ENCODE measurements at regions not wholly inside any gene's neighbourhood (a gene's known extent, or its start where the extent isn't known, plus 50 kb on each side); places are given as distances from the start of the nearest gene placed in this dataset.
"Not testable (repeated sequence)": the region's sequence is repeated elsewhere in the genome, so short reads cannot be mapped to it uniquely, and the experiment has no call there.

DNA sequence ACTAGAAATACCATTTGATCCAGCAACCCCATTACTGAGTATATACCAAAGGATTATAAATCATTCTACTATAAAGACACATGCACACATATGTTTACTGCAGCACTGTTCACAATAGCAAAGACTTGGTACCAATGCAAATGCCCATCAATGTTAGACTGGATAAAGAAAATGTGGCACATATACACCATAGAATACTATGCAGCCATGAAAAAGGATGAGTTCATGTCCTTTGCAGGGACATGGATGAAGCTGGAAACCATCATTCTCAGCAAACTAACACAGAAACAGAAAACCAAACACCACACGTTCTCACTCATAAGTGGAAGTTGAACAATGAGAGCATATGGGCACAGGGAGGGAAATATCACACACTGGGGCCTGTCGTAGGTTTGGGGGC lies 106.0 kb downstream of the SPATA18 start:
- DNase-seq (ENCODE audit: low read depth), result not testable (repeated sequence)

DNA sequence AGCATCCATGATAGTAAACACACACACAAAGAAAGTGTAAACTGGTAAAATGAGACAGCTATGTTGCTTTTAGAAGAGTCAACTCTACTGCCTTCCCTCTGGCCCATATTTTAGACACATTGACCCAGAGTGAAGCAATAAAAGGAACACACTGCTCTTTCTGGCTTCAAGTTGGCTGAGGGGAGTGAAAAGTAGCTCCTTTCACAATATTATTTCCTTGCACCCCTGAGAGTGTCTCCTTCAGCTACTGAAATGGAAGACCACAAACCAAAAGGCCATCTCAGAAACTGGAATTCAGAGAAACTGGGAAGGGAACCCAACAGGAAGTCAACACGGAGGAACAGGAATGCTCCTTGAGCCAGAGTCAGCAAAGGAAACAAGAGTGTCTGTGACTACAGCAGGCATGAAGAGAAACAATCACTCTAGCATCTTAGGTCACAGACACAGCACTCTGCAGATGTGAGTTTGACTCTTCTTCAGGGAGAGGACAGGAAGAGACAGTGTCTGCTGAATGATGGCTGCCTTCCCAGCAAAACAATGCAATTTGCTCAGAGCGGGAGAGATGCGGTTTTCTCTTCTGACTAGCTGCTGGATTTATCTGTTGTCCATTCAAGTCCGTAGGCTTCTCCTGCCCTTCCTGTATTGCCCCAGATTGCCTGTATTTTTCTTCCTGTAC lies 106.7 kb downstream of the SPATA18 start:
- no peak for DNase-seq (ENCODE audit: low read depth)

DNA sequence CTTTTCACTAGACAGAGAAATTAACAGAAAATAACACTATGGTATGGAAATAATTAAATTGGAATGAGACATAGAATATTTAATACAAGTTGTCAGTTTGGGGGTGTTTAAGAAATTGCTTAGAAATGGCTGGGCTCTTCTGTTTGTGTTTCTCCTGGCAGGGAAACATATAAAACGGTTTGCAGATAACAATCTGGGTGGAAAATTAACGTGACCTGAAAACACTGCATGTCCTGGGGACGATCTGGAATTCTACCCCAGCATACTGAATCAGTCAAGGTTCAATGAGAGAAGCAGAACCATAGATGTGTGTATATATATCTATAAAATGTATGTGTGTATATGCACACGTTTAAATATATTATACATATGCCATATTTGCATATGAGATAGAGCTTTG lies 109.8 kb downstream of the SPATA18 start:
- no peak for DNase-seq (ENCODE audit: low read depth)

DNA sequence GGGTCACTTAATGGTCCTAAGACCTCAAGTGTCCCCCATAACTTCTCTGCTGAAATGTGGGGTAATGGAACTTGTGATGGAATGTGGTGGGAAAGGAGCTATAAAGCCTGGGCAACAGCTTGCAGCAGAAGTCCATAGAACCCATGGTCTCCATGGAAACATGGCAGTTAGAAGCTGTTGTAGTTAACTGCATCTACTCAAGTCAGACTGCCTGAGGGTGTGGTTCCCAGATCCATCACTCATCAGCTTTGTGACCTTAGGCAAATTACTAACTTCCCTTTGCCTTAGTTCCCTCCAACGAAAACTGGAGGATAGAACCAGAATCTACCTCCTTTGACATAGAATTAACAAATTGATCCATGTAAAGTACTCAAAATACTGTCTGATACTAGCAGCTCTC lies 113.0 kb downstream of the SPATA18 start:
- DNase-seq (ENCODE audit: low read depth), result no peak

DNA sequence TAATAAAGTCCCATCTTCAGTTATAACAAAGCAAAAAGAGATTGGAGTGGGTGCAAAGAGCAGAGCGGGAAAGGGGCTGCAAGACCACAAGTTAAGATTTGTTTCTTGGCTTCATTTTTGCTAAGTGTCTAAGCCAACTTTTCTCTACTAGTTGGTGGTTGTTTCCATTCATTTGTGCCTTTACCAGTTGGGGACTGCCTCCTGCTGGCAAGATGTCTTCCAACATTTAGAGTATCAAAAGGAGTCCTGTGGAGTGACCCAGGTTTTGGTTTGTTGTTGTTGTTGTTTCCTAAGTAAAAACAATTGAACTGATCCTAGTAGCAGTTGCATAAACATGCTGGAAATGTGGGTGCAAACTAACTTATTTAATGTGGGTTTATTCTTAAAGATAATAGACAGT lies 121.1 kb downstream of the SPATA18 start:
- DNase-seq (ENCODE audit: low read depth), result no peak

DNA sequence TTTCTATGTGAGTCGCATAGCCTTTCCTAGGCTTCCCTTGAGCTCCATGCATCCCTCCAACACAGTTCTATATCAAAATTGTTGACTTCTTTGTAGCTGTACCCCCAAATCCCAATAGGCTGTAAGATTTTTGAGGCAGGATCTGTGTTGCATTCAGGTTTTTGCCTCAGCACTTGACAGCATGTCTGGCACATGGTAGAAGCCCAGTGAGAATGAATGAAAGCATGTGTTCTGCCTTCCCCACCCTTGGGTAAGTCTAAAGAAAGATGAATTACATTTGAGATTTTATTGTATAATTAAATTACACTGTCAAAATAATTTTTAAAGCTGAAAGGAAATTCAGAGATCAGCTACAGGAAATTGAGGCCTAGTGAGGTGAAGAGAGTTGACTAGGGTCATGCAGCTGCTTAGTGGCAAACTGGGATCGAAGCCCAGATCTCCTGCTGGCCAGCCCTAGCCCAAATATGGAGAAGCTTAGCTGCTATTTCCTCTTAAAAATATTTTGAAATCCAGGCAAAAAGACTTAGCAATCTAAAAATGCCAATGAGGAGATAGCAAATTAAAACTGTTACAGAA lies 122.5 kb downstream of the SPATA18 start:
- no peak for DNase-seq (ENCODE audit: low read depth)

DNA sequence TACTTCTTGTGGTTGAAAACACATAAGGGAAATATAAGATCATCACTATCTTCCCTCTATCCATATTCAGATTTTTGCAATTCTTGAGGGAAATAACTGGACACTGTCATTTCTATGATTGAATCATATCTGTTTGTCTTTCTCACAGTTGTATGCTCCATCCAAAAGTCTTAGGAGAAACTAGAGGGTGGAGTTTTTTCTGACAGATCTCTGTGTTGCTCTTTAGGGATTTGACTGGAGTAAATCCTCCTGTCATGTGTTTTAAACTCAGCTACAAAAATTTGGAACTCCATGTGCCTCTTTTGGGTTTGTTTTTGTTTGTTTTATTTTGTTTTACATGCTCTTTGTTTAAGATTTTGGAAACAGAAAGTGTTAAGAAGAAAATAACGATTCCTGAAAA lies 136.5 kb downstream of the SPATA18 start:
- no peak for DNase-seq (ENCODE audit: low read depth)

DNA sequence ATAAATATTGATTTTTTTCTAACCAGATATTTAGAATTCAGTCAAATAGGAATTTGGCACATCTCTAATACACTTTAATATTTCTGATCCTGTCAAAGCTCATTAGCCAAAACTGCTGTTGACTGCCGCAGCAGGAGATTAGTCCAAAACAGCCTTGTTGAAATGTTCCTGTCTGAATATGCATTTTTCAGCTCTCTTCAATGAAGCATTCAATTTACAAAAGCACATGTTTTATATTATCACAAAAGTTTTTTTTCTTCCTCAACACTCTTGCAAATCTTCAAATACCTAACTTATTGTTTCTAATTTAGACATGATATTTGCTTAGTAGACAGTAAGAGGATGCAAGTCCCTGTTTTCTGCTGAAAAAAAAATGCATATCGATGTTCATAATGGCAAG lies 140.9 kb downstream of the SPATA18 start:
- no peak for DNase-seq (ENCODE audit: low read depth)

DNA sequence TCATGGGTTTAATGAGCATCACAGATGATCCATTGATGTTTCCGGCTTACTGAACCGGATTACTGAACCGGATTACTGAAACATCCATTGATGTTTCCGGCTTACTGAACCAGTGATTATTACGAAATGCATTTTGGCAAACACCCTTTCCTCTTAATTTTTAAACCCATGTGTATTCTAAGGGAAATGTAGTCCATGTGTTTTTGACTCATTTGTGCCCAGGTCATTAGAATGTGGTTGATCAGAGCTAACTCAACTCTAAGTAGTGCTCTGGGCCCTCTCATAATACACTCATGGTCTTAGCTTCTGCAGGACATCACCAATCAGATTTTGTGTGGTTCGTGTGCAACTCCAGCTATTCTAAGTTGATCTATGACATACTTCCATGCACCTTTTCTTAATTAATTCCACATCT lies 141.6 kb downstream of the SPATA18 start:
- DNase-seq (ENCODE audit: low read depth), result no peak

DNA sequence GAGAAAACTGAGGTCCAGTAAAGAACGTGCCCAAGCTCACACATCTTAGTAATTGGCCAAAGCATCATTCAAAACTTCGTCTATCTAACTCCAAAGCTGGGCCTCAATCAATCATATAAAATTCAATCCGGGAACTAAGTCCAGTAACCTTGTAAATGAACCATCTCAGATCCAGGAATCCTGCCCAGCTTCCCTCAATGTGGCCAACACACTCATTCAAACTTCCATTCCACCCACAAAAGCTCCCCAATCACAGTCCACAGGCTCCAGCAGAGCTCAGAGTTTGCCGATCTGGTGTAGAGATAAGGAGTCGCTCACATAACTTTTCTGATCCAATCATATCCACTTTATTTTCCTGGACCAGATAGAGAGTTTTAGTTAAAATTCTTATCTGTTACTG lies 144.8 kb downstream of the SPATA18 start:
- no peak for DNase-seq (ENCODE audit: low read depth)

DNA sequence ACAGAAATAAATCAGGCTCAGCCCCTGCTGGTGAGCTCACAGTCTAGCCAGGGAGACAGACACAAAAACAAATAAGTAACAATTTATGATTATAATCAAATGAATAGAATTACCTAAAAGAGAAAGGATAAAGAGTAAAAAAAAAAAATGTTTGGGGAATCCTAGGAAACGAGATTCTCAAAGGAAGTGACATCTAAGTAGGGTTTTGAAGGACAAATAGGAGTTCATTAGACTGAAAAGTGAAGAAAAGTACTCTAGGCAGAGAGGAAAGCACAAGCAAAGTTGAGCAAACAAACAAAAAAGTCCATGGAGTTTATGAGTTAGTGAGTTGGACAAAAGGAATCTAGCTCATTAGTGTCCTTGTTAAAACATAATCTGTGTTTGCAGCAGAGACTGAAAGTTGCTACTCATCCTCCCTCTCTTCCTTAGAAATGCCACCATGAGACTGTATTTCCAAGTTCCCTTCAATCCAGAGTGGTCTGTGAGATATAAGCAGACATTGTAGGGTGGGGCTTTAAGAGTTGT lies 145.6 kb downstream of the SPATA18 start:
- DNase-seq (ENCODE audit: low read depth), result no peak

DNA sequence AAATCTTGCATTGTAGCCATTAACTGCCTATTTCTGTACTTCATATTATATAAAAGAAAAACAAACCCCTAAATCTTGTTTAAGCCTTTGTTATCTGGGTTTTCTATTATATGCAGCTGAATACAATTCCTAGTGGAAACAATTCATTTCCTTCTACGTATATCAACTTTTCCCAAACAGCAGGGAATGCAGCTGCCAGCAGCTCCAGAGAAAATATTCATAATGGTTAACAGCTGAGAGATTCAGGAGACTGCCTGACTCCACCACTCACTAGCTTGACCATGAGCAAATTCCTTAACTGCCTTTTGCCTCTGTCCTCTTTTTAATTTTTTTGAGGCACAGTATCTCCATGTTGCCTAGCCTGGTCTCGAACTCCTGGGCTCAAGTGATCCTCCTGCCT lies 146.2 kb downstream of the SPATA18 start:
- DNase-seq (ENCODE audit: low read depth), result no peak

DNA sequence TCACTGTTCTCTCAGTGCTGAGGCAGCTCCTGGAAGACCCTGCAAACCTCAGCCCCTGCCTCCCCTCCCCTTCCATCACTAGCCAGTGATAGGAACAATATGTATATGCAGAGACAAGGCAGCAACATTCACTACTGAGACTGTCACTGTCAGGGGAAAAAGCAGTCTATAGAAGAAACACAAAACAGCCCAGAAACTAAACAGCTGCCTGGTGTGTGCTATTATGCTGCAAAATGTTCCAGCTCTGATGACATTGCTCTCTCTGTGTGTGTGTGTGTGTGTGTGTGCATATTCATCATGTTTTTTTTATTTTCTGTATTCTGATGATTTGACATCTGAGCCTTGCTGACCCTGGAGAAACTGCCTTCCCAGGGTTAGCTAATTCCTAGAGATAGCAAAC lies 147.2 kb downstream of the SPATA18 start:
- no peak for DNase-seq (ENCODE audit: low read depth)

DNA sequence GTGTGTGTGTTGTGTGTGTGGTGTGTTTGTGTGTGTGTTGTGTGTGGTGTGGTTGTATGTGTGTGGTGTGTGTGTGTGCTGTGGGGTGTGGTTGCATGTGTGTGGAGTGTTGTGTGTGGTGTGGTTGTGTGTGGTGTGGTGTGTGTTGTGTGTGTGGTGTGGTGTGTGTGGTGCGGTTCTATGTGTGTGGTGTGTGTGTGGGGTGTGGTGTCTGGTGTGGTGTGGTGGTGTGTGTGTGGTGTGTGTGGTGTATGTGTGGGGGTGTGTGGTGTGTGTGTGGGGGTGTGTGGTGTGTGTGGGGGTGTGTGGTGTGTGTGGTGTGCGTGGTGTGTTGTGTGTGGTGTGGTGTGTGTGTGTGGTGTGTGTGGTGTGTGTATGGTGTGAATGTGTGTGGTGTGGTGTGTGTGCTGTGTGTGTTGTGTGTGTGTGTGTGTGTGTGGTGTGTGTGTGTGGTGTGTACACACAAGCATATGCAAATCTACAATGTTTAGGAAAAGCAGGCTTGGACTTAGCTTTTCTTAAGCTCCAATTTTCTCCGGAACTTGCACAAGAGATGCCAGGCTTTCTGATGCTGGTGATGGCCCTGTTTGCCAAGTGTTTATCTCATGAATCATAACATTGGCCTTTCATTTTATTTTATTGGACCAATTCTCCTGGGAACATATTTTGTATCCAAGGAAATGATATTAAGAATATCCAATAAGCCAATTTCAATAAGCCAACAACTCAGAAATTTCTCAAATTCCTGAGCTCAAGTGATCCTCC lies 148.7 kb downstream of the SPATA18 start:
- DNase-seq (ENCODE audit: low read depth), result no peak

DNA sequence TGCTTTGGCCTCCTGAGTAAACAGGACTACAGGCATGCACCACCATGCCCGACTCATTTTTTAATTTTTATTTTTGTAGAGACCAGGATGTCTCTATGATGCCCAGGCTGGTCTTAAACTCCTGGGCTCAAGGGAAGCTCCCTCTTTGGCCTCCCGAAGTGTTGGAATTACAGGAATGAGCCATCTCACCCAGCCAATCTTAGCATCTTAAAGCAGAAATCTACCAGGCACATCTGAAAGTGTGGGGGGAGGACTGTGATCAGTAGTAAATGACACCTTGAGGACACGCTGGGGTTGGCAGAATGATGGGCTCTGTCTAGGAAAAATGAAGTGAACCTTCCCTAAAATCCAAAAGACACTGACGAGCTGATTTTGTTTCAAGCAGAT lies 149.2 kb downstream of the SPATA18 start:
- DNase-seq (ENCODE audit: low read depth), result no peak

DNA sequence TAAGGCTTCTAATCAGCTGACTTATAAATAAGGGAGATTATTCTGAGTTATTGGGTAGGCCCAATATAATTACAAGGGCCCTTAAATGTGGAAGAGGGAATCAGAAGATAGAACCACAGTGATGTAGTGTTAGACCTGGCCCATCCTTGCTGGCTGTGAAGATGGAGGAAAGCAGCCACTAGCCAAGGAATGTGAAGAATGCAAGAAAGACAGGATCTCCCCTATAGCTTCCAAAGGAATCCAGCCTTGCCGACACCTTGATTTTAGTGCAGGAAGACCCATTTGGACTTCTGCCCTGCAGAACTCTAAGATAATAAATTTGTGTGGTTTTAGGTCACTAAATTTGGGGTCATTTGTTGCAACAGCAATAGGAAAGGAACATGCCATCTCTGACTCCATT lies 150.6 kb downstream of the SPATA18 start:
- no peak for DNase-seq (ENCODE audit: low read depth)

DNA sequence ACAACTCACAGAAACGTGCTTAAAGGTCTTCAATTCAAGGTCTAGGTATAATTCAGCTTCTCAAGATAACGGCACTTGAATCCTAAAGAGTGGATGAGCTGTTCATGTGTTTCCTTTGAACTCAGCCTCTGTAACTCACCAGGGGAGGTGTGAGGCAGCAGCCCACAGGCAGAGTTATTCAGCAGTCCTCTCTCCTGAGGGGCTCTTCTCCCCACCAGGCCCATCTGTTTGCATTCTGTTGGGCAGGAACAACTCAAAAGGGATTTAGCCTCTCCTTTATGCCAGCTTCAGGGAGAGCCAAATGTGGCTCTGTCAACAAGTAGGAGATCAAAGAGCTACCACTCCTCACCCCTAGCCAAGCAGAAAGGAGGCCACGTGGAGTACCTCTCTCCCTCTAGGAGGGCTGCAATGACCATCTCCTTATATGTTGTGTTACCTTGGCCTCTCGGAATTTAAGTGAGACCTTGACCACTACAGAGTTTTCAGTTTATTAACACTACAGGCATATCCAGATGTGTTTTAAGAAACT lies 151.2 kb downstream of the SPATA18 start:
- DNase-seq (ENCODE audit: low read depth), result no peak

DNA sequence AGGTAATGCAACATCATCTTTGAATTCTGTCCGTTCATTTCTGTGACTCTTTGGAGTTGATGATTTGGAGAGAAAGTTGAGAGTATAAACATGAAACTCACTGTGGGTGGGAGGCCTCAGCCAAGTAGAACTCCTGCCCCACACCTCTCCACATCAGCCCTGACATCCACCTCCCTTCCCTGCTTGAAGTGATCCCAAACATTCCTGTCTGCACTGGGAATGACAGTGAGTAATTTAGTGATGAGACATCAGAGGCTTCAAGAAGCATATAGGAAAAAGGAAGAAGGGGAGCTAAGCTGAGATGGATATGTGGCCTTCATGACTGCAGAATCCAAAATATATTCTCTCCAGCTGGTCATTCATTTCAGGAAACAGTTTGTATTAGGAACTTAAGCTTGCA lies 151.8 kb downstream of the SPATA18 start:
- DNase-seq (ENCODE audit: low read depth), result no peak

DNA sequence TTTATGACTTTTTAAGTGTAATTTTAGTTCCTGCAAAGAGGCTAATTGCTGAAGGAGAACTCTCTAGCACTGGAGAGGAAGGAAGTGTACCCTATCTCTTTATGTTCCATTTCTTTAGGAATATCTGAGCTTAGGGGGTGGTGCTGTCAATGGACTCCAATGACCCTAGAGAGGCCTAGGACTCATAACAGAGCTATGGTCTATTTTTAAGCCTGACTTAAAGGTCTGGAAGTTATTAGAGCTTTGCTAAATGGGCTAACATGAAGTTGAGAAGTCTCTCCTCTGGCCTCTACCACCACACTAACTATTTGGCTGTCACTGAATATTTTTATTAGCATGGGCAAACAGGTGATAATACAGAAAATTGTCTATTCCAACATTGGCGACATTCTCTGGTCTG lies 152.2 kb downstream of the SPATA18 start:
- no peak for DNase-seq (ENCODE audit: low read depth)

DNA sequence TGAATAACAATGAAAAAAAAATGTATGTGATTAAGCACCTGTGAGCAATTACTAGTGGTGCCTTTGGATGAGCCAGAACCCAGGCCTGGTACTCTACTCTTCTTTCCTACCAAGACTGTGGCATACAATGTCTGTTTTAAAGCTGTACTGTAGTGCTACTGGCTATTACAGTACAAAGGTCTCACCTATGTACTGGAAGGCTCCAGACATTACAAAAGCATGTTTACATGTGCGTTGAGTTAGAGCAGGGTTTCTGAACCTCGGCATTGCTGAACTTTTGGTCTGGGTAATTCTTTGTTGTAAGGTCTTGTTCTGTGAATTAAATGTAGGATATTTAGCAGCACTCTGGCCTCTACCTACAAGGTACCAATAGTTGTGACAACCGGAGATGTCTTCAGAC lies 153.8 kb downstream of the SPATA18 start:
- DNase-seq (ENCODE audit: low read depth), result no peak

DNA sequence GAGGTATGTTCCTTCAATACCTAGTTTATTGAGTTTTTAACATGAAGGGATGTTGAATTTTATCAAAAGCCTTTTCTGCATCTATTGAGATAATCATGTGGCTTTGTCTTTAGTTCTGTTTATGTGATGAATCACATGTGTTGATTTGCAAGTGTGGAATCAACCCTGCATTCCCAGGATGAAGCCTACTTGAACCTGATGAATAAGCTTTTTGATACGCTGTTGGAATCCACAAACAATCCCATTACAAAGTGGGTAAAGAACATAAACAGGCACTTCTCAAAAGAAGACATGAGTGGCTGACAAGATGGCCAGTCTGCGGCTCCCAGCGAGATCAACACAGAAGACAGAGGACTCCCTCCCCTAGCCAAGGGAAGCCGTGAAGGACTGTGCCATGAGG lies 156.0 kb downstream of the SPATA18 start:
- DNase-seq (ENCODE audit: low read depth), result not testable (repeated sequence)

DNA sequence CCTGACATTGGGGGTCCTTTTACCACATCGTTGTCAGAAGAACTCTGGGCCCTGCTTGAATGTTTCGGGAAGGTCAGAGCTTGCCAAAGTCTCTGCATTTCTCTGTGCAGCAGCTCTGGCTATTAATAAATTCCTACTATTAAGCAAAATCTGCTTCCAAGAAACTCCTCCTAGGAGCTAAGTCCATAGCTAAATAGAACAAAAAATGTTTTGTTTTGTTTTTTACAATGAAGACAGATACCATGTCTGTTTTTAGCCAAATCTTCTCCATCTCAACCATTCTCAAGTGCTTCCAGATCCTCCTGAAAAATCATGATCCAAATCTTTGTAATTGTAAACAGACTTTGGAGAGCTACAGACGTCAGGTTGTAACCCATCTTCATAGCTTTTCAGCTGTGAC lies 161.6 kb downstream of the SPATA18 start:
- DNase-seq (ENCODE audit: low read depth), result no peak

DNA sequence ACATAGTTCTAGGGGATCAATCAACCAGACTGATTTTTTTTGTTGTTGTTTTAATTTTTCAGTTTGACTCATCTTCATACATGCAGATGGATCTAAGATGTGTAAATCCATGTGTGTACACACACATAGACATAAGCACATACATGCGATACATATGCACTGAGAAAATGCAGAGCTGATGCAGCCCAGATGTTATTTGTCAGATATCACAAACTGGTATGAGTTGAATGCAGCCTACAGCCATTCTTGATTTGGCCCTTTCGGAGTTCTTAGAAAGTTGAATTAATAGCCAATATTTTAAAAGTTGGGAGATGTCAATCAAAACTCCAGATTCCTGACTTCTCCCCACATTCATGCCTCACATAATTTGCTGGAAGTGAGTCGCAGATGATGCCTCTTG lies 180.4 kb downstream of the SPATA18 start:
- DNase-seq (ENCODE audit: low read depth), result no peak

Data from non-pigmented ciliary epithelial cell (primary cell).